HepG2 (cell line): ENCODE measurements at regions not wholly inside any gene's neighbourhood (a gene's known extent, or its start where the extent isn't known, plus 50 kb on each side); places are given as distances from the start of the nearest gene placed in this dataset.

Experiments
- HNF1A ChIP-seq, 2 experiments: sonication (generic) in 1 of 2; formaldehyde crosslinking in 1 of 2; IDR thresholded peaks; 2 replicates each; pipeline versions ENCODE4 v1.4.0 to v1.6.1; 2016 to 2020; ENCODE audit warnings: borderline replicate concordance in 1 of 2, low read depth in 1 of 2, mild to moderate bottlenecking in 1 of 2, missing genetic modification reagents in 1 of 2
- JUND ChIP-seq: sonication (generic); formaldehyde crosslinking; IDR thresholded peaks from 2 replicates; pipeline ENCODE4 v1.8.0; 2022; ENCODE audit warnings: mild to moderate bottlenecking, missing genetic modification reagents
- KAT2B ChIP-seq: fragments of 150-350 bp; IDR thresholded peaks from 2 replicates; pipeline ENCODE4 v1.6.1; 2014; ENCODE audit warnings: low read depth, low read length, borderline replicate concordance
- KDM2A ChIP-seq: sonication (generic); formaldehyde crosslinking; IDR thresholded peaks from 2 replicates; pipeline ENCODE4 v1.4.0; 2020; ENCODE audit warnings: low read depth, missing genetic modification reagents, borderline replicate concordance
- SAFB2 ChIP-seq: sonication (generic); formaldehyde crosslinking; IDR thresholded peaks from 2 replicates; pipeline ENCODE4 v1.5.1; 2020; ENCODE audit warnings: missing genetic modification reagents, low read depth, mild to moderate bottlenecking, borderline replicate concordance
- TF ChIP-seq, protein P1 (sequence below): sonication (generic); formaldehyde crosslinking; IDR thresholded peaks from 2 replicates; pipeline ENCODE4 v1.4.0; 2020; ENCODE audit warnings: missing genetic modification reagents

- TF ChIP-seq HNF1A (IDR thresholded peaks at IDR 0.05; ENCODE audit: low read depth) (no peak), HNF1A (CRISPR knock-in tag; IDR thresholded peaks at IDR 0.05; ENCODE audit: borderline replicate concordance) (no peak), SAFB2 (CRISPR knock-in tag) (no peak), KDM2A (CRISPR knock-in tag) (no peak), KAT2B (no peak), JUND (CRISPR knock-in tag) (no peak)
- TF ChIP-seq, protein P1, sequence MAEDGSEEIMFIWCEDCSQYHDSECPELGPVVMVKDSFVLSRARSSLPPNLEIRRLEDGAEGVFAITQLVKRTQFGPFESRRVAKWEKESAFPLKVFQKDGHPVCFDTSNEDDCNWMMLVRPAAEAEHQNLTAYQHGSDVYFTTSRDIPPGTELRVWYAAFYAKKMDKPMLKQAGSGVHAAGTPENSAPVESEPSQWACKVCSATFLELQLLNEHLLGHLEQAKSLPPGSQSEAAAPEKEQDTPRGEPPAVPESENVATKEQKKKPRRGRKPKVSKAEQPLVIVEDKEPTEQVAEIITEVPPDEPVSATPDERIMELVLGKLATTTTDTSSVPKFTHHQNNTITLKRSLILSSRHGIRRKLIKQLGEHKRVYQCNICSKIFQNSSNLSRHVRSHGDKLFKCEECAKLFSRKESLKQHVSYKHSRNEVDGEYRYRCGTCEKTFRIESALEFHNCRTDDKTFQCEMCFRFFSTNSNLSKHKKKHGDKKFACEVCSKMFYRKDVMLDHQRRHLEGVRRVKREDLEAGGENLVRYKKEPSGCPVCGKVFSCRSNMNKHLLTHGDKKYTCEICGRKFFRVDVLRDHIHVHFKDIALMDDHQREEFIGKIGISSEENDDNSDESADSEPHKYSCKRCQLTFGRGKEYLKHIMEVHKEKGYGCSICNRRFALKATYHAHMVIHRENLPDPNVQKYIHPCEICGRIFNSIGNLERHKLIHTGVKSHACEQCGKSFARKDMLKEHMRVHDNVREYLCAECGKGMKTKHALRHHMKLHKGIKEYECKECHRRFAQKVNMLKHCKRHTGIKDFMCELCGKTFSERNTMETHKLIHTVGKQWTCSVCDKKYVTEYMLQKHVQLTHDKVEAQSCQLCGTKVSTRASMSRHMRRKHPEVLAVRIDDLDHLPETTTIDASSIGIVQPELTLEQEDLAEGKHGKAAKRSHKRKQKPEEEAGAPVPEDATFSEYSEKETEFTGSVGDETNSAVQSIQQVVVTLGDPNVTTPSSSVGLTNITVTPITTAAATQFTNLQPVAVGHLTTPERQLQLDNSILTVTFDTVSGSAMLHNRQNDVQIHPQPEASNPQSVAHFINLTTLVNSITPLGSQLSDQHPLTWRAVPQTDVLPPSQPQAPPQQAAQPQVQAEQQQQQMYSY (CRISPR knock-in tag) = no peak
These were observed 172.5 kb upstream of the PRNP start (continued) for GRCh38 chr20:4513720-4514119.
